ENCODE measurements at regions not wholly inside any gene's neighbourhood (a gene's known extent, or its start where the extent isn't known, plus 50 kb on each side); places are given as distances from the start of the nearest gene placed in this dataset.

GRCh38 chr11:81000334-81000733 is 1559.5 kb upstream of the TENM4 start:
- no peak for DNase-seq (ENCODE audit: low read depth, low spot score)
- no peak overlapping the region for H3K27ac Mint-ChIP-seq (ENCODE audit: unreplicated experiment)
- no peaks in the 10 kb centered on the region for H3K9me3 Mint-ChIP-seq
- no peak for TF ChIP-seq CTCF (conservative IDR thresholded peaks at IDR 0.05)
- H3K36me3 Mint-ChIP-seq (ENCODE audit: low read depth), result no peaks in the 10 kb centered on the region
- no peak overlapping the region for H3K4me3 Mint-ChIP-seq
- H3K27me3 Mint-ChIP-seq (ENCODE audit: low read depth), result no peaks in the 10 kb centered on the region
- peaks cover 8% of the 10 kb centered on the region for H3K4me1 Mint-ChIP-seq

GRCh38 chr11:80995523-80995922 is 1554.7 kb upstream of the TENM4 start:
- no peak for TF ChIP-seq CTCF (conservative IDR thresholded peaks at IDR 0.05)
- Mint-ChIP-seq H3K4me1 (peaks cover 14% of the 10 kb centered on the region), H3K27me3 (ENCODE audit: low read depth) (no peaks in the 10 kb centered on the region), H3K4me3 (no peak overlapping the region), H3K27ac (ENCODE audit: unreplicated experiment) (no peak overlapping the region), H3K36me3 (ENCODE audit: low read depth) (no peaks in the 10 kb centered on the region), H3K9me3 (no peaks in the 10 kb centered on the region)
- no peak for DNase-seq (ENCODE audit: low read depth, low spot score)

- H3K36me3 Mint-ChIP-seq (ENCODE audit: low read depth), result no peaks in the 10 kb centered on the region
- DNase-seq (ENCODE audit: low read depth, low spot score), result no peak
- H3K4me1 Mint-ChIP-seq, result peaks cover 14% of the 10 kb centered on the region
- H3K4me3 Mint-ChIP-seq, result no peak overlapping the region
- H3K27me3 Mint-ChIP-seq (ENCODE audit: low read depth), result no peaks in the 10 kb centered on the region
- no peaks in the 10 kb centered on the region for H3K9me3 Mint-ChIP-seq
- H3K27ac Mint-ChIP-seq (ENCODE audit: unreplicated experiment), result no peak overlapping the region
- no peak for TF ChIP-seq CTCF (conservative IDR thresholded peaks at IDR 0.05)
These were observed 1552.7 kb upstream of the TENM4 start for GRCh38 chr11:80993536-80993935.

- no peak for DNase-seq (ENCODE audit: low read depth, low spot score)
- H3K27me3 Mint-ChIP-seq (ENCODE audit: low read depth), result no peaks in the 10 kb centered on the region
- H3K9me3 Mint-ChIP-seq, result no peaks in the 10 kb centered on the region
- peaks cover 12% of the 10 kb centered on the region for H3K4me1 Mint-ChIP-seq
- no peak for TF ChIP-seq CTCF (conservative IDR thresholded peaks at IDR 0.05)
- H3K36me3 Mint-ChIP-seq (ENCODE audit: low read depth), result no peaks in the 10 kb centered on the region
- no peak overlapping the region for H3K27ac Mint-ChIP-seq (ENCODE audit: unreplicated experiment)
- no peak overlapping the region for H3K4me3 Mint-ChIP-seq
These were observed 1550.1 kb upstream of the TENM4 start for GRCh38 chr11:80990885-80991284.

GRCh38 chr11:80987171-80987570 is 1546.3 kb upstream of the TENM4 start:
- Mint-ChIP-seq H3K4me3 (no peak overlapping the region), H3K9me3 (no peaks in the 10 kb centered on the region), H3K27me3 (ENCODE audit: low read depth) (no peaks in the 10 kb centered on the region), H3K36me3 (ENCODE audit: low read depth) (no peaks in the 10 kb centered on the region), H3K4me1 (peaks cover 6% of the 10 kb centered on the region), H3K27ac (ENCODE audit: unreplicated experiment) (no peak overlapping the region)
- DNase-seq (ENCODE audit: low read depth, low spot score), result no peak
- TF ChIP-seq CTCF (conservative IDR thresholded peaks at IDR 0.05), result no peak

All from neural crest cell (in vitro differentiated cells).